Astrocyte of the spinal cord (primary cell): ENCODE measurements at regions not wholly inside any gene's neighbourhood (a gene's known extent, or its start where the extent isn't known, plus 50 kb on each side); places are given as distances from the start of the nearest gene placed in this dataset.

Experiments used
- DNase-seq: peaks from one replicate; pipeline ENCODE4 v3.0.0; 2011; ENCODE audit warnings: low read depth, low spot score
- H3K4me3 ChIP-seq: 2 replicates; pipeline ENCODE4 v1.5.1; 2011; ENCODE audit warnings: low read depth, mild to moderate bottlenecking, low read length, moderate library complexity
- CTCF ChIP-seq: IDR thresholded peaks from 2 replicates; pipeline ENCODE4 v1.5.1; 2012; ENCODE audit warnings: low read depth, mild to moderate bottlenecking, low read length, inconsistent platforms
- in situ Hi-C: cut with HindIII; loops from 2 replicates; pipeline ENCODE4 v1.10.0; 2017; ENCODE audit warnings: low sequenced_read_pairs

GRCh38 chr6:54491431-54491830 lies 183.2 kb downstream of the TINAG start:
- in situ Hi-C loops: no loop called here
- no peak overlapping the region for H3K4me3 ChIP-seq
- TF ChIP-seq CTCF: no peak
- no peak for DNase-seq

DNA sequence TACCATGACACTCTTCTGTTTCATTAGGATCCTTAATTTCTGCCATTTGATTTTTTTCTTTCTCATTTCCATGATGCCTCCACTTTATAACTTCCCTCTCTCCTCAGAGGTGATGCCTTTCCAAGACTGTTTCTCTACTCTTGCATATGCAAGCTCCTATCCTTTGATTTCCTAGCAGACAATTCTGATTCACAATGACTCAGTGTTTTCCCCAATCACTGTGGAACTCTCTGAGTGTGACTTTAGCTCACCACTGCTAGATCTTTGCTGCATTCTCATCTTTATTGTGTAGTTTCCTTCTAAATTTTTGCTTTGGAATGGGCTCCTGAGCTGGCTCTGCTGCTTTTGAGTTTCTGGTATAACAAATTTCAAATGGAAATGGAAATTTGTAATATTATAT lies 184.9 kb downstream of the TINAG start:
- TF ChIP-seq CTCF: no peak
- H3K4me3 ChIP-seq: no peak overlapping the region
- peak; percentile 80 for DNase-seq
- in situ Hi-C loops: no loop called here

DNA sequence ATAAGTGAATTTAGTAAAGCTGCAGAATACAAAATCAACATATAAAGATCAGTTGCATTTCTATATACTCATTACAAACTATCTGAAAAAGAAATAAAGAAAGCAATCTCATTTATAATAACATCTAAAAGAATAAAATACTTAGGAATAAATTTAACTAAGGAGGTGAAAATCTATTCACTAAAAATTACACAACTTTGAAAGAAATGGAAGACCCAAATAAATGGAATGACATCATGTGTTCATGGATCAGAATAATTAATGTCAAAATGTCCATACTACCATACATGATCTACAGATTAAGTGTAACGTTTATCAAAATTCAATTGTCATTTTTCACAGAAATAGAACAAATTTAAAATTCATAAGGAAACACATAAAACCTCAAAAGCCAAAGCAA lies 194.9 kb downstream of the TINAG start:
- TF ChIP-seq CTCF: no peak
- DNase-seq: no peak
- in situ Hi-C loops: no loop called here
- no peak overlapping the region for H3K4me3 ChIP-seq

GRCh38 chr6:54515013-54515412 lies 206.8 kb downstream of the TINAG start:
- no peak for TF ChIP-seq CTCF
- peak; percentile 3 for DNase-seq
- in situ Hi-C loops: no loop called here
- no peak overlapping the region for H3K4me3 ChIP-seq

GRCh38 chr6:54515713-54516112 lies 207.5 kb downstream of the TINAG start:
- no peak for TF ChIP-seq CTCF
- no peak for DNase-seq
- no peak overlapping the region for H3K4me3 ChIP-seq
- in situ Hi-C loops: no loop called here

- in situ Hi-C loops: no loop called here
- no peak for TF ChIP-seq CTCF
- no peak overlapping the region for H3K4me3 ChIP-seq
- no peak for DNase-seq
Measured at GRCh38 chr6:54516321-54516720, 208.1 kb downstream of the TINAG start.

DNA sequence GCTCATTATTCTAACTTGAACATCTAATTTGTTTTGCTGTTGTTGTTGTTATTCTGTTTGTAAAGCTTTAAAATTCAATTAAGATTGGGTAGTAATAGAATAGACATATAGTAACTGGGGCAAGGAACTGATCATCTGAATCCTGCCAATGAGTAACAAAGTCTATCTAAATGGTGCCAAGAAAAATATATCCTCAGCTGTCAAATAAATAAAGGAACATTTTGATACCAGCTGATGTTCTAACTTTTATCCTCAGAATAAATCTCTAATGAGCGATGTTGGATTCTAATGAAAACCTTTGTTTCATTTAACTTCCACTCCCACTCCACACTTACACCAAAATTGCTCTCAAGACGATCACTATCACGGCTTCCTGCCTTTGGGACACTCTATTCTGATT lies 210.9 kb downstream of the TINAG start:
- peak; percentile 2 for DNase-seq
- no peak for TF ChIP-seq CTCF
- in situ Hi-C loops: no loop called here
- H3K4me3 ChIP-seq: no peak overlapping the region
